Activated CD4-positive, alpha-beta T cell treated with anti-CD3 and anti-CD28 coated beads, Interleukin-2, amount 10 ng/mL, durations not matched to agents 24 days and 14 days (primary cell): ENCODE measurements at regions not wholly inside any gene's neighbourhood (a gene's known extent, or its start where the extent isn't known, plus 50 kb on each side); places are given as distances from the start of the nearest gene placed in this dataset.

Source experiments
- DNase-seq: peaks from one replicate; pipeline ENCODE4 v3.0.0; 2022
- H3K27ac Mint-ChIP-seq: one replicate; pipeline ENCODE4 v1.8.0; 2022; ENCODE audit warnings: mild to moderate bottlenecking, mixed read lengths
- H3K27me3 Mint-ChIP-seq: one replicate; pipeline ENCODE4 v1.8.0; 2022; ENCODE audit warnings: mixed read lengths
- H3K36me3 Mint-ChIP-seq: one replicate; pipeline ENCODE4 v1.8.0; 2022; ENCODE audit warnings: low read depth, mild to moderate bottlenecking, mixed read lengths
- H3K4me1 Mint-ChIP-seq: one replicate; pipeline ENCODE4 v1.8.0; 2021; ENCODE audit warnings: mixed read lengths
- H3K4me3 Mint-ChIP-seq: one replicate; pipeline ENCODE4 v1.8.0; 2022; ENCODE audit warnings: mild to moderate bottlenecking, moderate library complexity, mixed read lengths
- H3K9me3 Mint-ChIP-seq: one replicate; pipeline ENCODE4 v1.8.0; 2021; ENCODE audit warnings: mixed read lengths
- intact Hi-C: fragments of 100-400 bp; cut with micrococcal nuclease; formaldehyde crosslinking; loops from one replicate; pipeline ENCODE4 v1.15.1; 2023

DNA sequence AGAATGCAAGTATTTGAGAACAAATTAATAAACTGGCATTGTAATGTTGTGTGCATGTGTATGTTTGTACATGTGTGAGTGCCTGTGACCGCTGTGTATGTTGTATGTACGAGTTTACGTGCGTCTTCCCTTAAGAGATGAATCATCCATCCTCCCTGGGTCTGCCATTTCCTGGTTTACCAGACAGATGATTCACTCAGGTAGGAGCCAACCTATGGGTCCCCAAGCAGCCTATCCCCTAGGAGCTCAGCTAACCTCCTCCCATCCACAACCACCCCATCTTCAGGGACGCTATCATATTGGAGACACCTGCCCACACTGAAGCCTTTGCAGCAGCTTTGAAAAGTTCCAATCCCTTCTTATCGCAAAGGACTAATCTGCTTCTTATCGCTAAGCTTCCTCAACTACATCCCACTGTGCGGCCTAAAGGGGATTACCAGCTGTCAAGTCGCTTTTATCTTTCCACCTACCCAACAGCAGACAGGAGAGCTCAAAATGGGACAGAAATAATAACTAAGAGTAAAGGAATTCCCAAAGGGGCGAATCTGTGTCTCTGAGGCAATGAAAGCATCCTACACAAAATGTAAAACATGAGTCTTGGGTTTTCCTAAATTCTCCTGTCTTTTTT, 81.5 kb upstream of the TMCC3 start:
- Mint-ChIP-seq H3K27ac (no peak overlapping the region), H3K36me3 (no peaks in the 10 kb centered on the region), H3K27me3 (peaks cover 2% of the 10 kb centered on the region), H3K4me3 (no peak overlapping the region), H3K4me1 (no peaks in the 10 kb centered on the region), H3K9me3 (no peaks in the 10 kb centered on the region)
- intact Hi-C loops = no loop called here
- DNase-seq = no peak

DNA sequence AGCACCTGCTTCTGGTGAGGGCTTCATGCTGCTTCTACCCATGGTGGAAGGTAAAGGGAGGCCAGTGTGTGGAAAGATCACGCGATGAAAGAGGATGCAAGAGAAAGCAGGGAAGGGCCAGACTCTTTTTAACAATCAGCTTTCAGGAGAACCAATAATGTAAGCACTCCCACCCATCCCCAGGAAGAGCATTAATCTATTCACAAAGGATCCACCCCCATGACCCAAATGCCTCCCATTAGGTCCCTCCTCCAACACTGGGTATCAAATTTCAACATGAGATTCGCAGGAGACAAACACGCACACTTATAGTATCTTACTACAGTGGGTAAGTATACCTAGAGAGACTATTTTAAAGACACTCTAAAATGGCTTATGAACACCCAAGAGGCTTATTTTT, 80.5 kb upstream of the TMCC3 start:
- no peak for DNase-seq
- Mint-ChIP-seq H3K27ac (no peak overlapping the region), H3K36me3 (no peaks in the 10 kb centered on the region), H3K9me3 (no peaks in the 10 kb centered on the region), H3K4me3 (no peak overlapping the region), H3K4me1 (no peaks in the 10 kb centered on the region), H3K27me3 (no peaks in the 10 kb centered on the region)
- intact Hi-C loops = no loop called here

DNA sequence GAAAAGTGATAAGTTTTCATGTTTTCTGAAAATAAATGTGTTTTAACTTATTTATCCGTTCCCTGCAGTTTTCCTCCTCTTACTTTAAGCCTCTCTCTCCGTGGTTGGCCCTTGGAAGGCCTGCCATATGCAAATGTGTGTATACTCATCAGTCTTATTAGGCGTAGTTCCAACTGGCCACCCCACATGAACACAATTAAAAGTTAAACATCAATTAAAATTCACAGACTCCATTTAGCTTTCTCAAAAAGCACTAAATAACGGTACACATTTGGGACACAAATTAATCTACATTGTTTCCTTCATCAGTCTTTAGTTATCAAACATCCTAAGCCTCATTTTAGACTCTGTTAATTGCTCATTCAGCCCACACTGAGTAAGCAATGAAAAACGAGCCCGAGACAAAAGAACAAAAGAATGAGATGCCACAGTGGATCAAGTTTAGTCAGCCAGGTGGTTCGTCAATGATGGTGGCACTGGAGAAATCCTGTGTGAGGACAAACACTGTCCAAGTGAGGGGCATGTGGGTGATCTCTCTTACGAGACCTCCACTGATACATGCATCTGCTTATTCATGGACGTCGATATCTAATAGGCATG, 76.0 kb upstream of the TMCC3 start:
- peaks cover 4% of the 10 kb centered on the region for H3K27me3 Mint-ChIP-seq
- no peak for DNase-seq
- no peak overlapping the region for H3K27ac Mint-ChIP-seq
- intact Hi-C loops = no loop called here
- no peaks in the 10 kb centered on the region for H3K4me1 Mint-ChIP-seq
- no peak overlapping the region for H3K4me3 Mint-ChIP-seq
- no peaks in the 10 kb centered on the region for H3K36me3 Mint-ChIP-seq
- H3K9me3 Mint-ChIP-seq = no peaks in the 10 kb centered on the region

DNA sequence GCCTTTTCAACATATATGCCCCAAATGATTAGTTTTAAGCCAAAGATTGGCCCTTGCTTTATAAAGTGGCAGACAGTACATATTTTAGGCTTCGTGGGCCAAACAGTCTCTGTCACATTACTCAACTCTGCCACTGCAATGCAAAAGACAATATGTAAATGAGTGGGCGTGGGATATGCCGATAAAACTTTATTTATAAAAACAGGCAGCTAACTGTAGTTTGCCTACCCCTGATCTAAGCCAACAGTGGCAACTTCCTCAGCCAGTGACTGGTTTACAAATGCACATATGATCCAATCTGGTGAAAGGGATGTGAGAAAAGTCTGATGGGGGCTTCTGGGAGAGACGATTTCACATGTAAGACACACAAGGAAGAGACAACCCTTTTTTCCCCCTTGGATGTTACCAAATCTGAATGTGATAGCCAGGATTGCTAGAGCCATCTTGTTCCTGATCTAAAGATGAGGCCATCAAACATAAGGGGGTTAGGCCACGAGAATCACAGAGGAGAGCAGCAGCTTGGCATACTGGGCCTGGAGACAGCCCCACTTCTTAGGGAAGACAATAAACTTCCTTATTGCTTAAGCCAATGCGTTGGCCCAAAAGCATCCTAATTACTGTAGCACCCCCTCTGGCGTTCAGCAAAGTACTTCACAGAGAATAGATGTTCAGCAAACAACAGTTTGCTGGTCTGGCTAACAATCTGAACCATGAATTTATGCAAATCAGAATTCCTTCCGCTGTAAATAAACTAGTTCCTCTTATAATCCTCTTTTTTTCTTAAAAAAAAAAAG, 75.2 kb upstream of the TMCC3 start:
- H3K27ac Mint-ChIP-seq = no peak overlapping the region
- H3K36me3 Mint-ChIP-seq = no peaks in the 10 kb centered on the region
- H3K9me3 Mint-ChIP-seq = no peaks in the 10 kb centered on the region
- intact Hi-C loops = no loop called here
- no peak for DNase-seq
- H3K4me3 Mint-ChIP-seq = no peak overlapping the region
- no peaks in the 10 kb centered on the region for H3K4me1 Mint-ChIP-seq
- H3K27me3 Mint-ChIP-seq = peaks cover 4% of the 10 kb centered on the region

DNA sequence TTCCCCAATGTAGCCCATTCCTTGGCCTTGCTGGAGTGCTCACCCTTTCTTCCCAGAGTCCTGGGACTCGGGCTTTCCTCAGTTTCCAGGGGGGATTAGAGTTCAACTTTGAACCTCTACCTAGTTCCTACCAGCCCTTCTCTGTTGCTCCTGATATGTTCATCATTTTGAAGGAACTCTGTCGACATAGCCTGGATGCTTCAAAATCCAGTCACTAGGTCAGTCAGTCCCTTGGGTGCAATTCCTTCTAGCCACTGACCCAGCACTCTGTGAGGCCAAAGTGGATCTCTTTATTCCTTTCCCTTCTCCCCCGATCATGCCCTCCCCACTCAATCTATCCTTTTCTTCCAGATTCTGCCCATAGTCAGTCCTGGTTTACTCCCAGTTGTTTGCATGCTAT, 72.3 kb upstream of the TMCC3 start:
- H3K4me3 Mint-ChIP-seq = no peak overlapping the region
- no peak for DNase-seq
- no peaks in the 10 kb centered on the region for H3K4me1 Mint-ChIP-seq
- no peaks in the 10 kb centered on the region for H3K9me3 Mint-ChIP-seq
- H3K27me3 Mint-ChIP-seq = peaks cover 4% of the 10 kb centered on the region
- no peak overlapping the region for H3K27ac Mint-ChIP-seq
- H3K36me3 Mint-ChIP-seq = no peaks in the 10 kb centered on the region
- intact Hi-C loops = no loop called here

DNA sequence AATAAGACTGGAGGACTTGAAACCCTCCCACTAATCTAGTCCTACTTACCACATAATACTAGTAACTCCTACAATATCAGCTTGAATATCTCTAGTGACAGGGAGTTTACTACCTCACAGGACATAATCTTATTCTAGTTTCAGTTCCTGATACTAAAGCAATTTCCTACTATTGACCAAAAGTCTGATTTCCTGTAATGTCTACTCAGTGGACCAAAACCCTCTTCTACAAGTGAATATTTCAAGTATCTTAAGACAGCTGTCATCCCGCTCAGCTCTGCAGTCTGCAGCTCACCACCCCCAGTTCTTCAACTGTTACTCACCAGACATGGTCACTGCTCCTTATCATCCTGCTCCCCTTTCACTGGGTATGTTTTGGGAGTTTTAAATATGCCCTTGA, 70.8 kb upstream of the TMCC3 start:
- Mint-ChIP-seq H3K36me3 (no peaks in the 10 kb centered on the region), H3K4me3 (no peak overlapping the region)
- intact Hi-C loops = no loop called here

DNA sequence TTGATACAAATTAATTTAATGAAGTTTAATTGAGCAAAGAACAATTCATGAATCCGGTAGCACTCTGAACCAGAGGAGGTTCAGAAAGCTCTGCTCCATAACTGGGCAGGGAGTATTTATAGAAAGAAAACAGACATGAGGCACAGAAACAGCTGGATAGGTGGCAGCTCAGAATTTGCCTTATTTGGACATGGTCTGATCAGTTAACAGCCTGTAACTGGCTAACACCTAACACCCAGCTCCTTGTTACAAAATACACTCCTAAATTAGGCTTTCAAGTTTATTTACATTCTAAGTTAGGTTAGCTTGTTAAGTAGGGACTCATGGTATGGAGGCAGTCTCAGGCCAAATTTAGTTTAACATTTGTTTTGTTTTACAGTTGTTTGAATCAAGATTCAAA, 67.8 kb upstream of the TMCC3 start:
- H3K36me3 Mint-ChIP-seq = no peaks in the 10 kb centered on the region
- H3K9me3 Mint-ChIP-seq = no peaks in the 10 kb centered on the region
- no peak overlapping the region for H3K27ac Mint-ChIP-seq
- intact Hi-C loops = no loop called here
- no peaks in the 10 kb centered on the region for H3K4me1 Mint-ChIP-seq
- peaks cover 4% of the 10 kb centered on the region for H3K27me3 Mint-ChIP-seq
- no peak for DNase-seq
- no peak overlapping the region for H3K4me3 Mint-ChIP-seq

More for the DNA sequence above, 70.8 kb upstream of the TMCC3 start:
- peaks cover 6% of the 10 kb centered on the region for H3K27me3 Mint-ChIP-seq
- no peaks in the 10 kb centered on the region for H3K9me3 Mint-ChIP-seq
- no peak for DNase-seq
- no peaks in the 10 kb centered on the region for H3K4me1 Mint-ChIP-seq
- H3K27ac Mint-ChIP-seq = no peak overlapping the region

DNA sequence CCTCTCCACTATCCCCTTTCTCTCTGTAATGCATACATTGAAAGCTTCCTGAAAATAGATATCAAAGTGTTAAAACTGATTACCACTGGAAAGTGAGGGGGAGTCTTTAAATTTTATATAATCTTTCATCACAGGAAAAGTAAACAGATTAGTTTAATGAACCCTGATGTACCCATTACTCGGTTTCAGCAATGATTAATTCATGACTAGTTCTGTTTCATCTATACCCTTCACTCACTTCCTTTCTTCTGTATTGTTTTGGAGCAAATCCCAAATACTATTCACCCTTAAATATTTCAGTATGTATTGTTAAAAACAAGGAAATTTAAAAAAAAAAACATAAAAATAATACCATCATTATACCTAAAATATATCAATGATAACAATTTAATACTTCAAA, 67.3 kb upstream of the TMCC3 start:
- DNase-seq = no peak
- Mint-ChIP-seq H3K36me3 (no peaks in the 10 kb centered on the region), H3K27ac (no peak overlapping the region), H3K4me3 (no peak overlapping the region), H3K27me3 (peaks cover 4% of the 10 kb centered on the region), H3K9me3 (no peaks in the 10 kb centered on the region), H3K4me1 (no peaks in the 10 kb centered on the region)
- intact Hi-C loops = no loop called here

DNA sequence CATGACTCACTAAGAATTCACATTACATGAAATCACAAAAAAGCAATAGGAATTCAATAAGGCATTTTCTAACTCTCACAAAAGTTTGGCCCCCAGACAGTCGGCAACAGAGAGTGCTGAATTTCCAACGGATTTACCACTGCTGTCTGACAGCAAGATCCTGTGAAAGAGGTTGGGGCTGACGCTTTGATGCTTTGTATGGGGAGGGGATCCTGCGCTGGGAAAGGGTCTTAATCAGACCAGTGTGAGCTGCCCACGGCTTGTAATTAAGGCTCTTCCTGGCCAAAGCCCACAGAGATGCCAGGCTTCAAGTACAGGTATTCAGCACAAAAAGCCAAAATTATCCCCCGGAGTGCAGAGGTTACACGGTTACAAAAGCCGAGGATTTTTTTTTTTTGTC, 66.8 kb upstream of the TMCC3 start:
- H3K36me3 Mint-ChIP-seq = no peaks in the 10 kb centered on the region
- no peak overlapping the region for H3K27ac Mint-ChIP-seq
- peaks cover 4% of the 10 kb centered on the region for H3K27me3 Mint-ChIP-seq
- intact Hi-C loops = no loop called here
- no peak overlapping the region for H3K4me3 Mint-ChIP-seq
- no peak for DNase-seq
- H3K9me3 Mint-ChIP-seq = no peaks in the 10 kb centered on the region
- no peaks in the 10 kb centered on the region for H3K4me1 Mint-ChIP-seq

DNA sequence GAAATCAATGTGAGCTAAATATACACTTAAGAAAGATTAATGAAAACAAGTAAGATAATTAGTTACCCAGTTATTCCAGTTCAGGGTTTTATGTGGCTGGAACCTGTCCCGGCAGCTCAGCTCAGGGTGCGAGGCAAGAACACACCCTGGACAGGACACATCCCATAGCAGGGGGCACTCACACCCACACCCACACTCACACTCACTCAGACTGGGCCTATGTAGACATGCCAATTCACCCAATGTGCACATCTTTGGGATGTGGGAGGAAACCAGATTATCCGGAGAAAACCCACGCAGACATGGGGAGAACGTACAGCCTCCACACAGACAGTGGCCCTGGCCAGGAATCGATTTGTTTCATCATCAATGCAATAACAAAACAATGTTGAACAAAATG, 66.0 kb upstream of the TMCC3 start:
- H3K27me3 Mint-ChIP-seq = peaks cover 2% of the 10 kb centered on the region
- H3K27ac Mint-ChIP-seq = no peak overlapping the region
- intact Hi-C loops = no loop called here
- DNase-seq = no peak
- no peak overlapping the region for H3K4me3 Mint-ChIP-seq
- H3K9me3 Mint-ChIP-seq = no peaks in the 10 kb centered on the region
- H3K4me1 Mint-ChIP-seq = no peaks in the 10 kb centered on the region
- no peaks in the 10 kb centered on the region for H3K36me3 Mint-ChIP-seq

DNA sequence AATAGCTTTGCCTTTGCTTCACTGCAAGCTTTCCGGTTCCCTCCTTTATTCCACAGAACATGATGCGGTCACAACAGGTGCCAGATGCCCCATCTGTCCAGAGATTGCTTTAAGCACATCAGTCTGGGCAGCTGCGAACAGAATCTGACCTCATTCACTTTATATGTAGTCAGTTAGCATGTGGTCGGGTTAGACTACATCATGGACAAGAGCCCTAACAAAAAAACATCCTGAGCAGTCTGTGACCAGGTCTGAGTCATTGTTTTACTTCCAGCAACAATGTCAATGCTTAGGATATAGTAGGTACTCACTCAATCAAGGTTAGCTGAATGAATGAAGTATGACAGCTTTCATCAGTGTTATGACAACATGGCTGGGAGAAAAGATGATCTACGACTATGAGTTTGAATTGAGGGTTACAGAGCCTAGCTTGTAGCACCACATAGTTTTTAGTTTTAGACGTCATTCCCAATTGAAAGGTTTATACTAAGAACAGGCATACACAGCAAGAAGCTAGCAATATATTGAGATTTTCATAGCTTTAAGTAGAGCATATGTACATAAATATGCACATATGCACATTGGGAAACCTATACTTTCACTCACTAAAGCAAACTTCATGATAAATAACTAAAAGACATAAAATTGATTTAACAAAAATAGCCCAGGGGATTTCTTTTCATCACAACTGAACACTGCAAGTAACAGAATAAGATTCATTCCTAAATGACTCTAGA, 64.2 kb upstream of the TMCC3 start:
- H3K4me1 Mint-ChIP-seq = no peaks in the 10 kb centered on the region
- no peaks in the 10 kb centered on the region for H3K36me3 Mint-ChIP-seq
- intact Hi-C loops = no loop called here
- H3K9me3 Mint-ChIP-seq = no peaks in the 10 kb centered on the region
- H3K27ac Mint-ChIP-seq = no peak overlapping the region
- no peak overlapping the region for H3K4me3 Mint-ChIP-seq
- no peak for DNase-seq
- peaks cover 2% of the 10 kb centered on the region for H3K27me3 Mint-ChIP-seq

DNA sequence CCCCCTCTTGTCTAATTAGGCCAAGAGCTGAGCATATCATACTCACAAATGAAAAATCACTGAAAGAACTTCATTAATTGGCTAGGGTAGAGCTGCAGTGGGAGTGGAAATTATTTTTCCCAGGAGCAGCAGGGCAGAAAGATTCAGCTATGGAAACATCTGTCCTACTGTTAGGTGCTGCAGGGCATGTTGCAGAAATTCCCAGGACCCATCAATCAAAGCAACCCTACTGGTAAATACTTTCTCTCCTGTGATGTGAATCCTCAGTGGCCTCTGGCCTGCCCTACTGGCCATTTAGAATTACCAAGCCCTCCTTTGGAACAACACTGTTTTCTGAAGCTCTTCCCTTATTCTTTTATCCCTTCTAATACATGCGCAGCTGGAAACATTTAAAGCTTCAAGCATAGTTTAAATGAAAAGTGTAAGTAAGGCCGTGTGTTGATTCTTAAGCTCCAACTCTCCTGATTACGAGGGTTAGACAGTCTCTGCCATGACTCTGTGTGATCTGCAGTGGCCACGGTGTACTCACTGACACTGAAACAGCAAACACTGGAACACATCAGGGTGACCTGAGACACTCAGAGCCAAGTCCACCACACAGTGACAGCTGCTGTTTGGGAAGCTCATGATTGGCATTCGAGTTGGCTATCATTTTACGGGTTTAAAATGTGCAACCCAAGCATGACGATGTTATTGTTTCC, 62.6 kb upstream of the TMCC3 start:
- Mint-ChIP-seq H3K27me3 (peaks cover 2% of the 10 kb centered on the region), H3K4me3 (no peak overlapping the region), H3K27ac (no peak overlapping the region), H3K4me1 (no peaks in the 10 kb centered on the region), H3K36me3 (no peaks in the 10 kb centered on the region), H3K9me3 (no peaks in the 10 kb centered on the region)
- DNase-seq = no peak
- intact Hi-C loops = no loop called here

DNA sequence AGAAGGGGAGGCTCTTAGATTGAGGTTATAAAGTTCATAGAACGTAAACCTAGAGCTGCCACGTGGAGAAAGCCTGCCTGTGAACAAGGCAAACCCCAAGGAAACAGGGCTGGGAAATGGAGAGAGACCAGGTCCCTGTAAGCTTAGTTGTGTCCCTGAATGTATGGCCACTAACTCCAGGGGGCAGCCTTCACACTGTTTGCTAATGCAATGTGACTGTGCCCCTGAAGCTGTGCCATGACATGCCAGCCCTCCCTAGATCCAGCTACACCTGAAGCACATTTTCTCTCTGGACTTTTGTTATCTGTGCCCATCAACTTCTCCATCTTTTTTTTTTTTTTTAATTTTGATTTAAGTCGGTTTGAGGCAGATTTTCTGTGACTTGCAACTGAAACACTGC, 60.6 kb upstream of the TMCC3 start:
- DNase-seq = peak; percentile 64
- Mint-ChIP-seq H3K36me3 (no peaks in the 10 kb centered on the region), H3K4me3 (no peak overlapping the region), H3K27me3 (peaks cover 4% of the 10 kb centered on the region), H3K9me3 (no peaks in the 10 kb centered on the region), H3K27ac (no peak overlapping the region), H3K4me1 (no peaks in the 10 kb centered on the region)
- intact Hi-C loops = no loop called here

DNA sequence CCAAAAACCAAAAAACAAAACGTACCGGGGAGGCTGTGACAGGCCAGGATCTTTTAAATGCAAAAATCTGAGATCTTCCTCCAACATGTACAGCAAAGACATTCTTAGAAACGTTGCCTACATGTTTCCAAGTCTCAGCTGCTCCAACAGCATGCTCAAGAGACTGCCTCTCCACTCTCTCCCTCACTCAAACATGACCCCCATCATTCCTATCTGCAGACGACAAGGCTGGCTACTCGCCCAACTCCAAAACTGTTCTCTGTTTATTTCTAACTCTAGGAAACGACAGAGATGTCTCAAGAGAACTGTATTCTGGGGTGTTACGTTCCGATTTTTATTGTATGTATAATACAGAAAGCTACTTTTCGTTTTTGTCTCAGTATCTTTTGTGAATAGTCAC, 57.5 kb upstream of the TMCC3 start:
- DNase-seq = no peak

More for the DNA sequence above, 57.5 kb upstream of the TMCC3 start:
- Mint-ChIP-seq H3K36me3 (no peaks in the 10 kb centered on the region), H3K27me3 (peaks cover 18% of the 10 kb centered on the region), H3K9me3 (no peaks in the 10 kb centered on the region), H3K4me1 (no peaks in the 10 kb centered on the region), H3K27ac (no peak overlapping the region), H3K4me3 (no peak overlapping the region)
- intact Hi-C loops = no loop called here
